ENCODE measurements at regions not wholly inside any gene's neighbourhood (a gene's known extent, or its start where the extent isn't known, plus 50 kb on each side); places are given as distances from the start of the nearest gene placed in this dataset.
A peak's percentile ranks its signal among the peaks of the same experiment; 100 is the strongest.
"Not testable (repeated sequence)": the region's sequence is repeated elsewhere in the genome, so short reads cannot be mapped to it uniquely, and the experiment has no call there.

DNA sequence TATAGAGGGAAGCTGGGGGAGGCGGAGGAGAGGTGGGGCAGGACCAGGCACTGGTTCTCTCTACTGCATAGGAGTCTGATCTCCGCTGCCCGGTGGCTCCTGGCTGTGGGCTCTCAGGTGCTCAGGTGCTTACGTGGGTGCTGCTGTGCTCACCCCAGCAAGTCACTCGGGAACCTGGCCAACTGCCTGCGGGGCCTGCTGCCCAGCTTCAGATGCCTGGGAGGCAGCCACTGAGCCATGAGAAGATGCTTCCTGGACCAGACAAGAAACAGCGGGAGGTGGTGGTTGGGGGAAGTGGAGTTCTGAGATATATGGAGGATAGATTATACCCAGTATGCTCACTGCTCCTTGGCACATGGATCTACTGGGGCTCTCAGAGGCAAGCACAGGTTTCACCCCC, 1303.4 kb downstream of the TBC1D22A start:
- H3K27me3 Mint-ChIP-seq = peaks cover 7% of the 10 kb centered on the region
- peaks cover 0 to 3% (median 0%) of the 10 kb centered on the region in 7 donors for H3K9me3 Mint-ChIP-seq
- ATAC-seq (ENCODE audit: low read depth in 2 of 2) = no peak

DNA sequence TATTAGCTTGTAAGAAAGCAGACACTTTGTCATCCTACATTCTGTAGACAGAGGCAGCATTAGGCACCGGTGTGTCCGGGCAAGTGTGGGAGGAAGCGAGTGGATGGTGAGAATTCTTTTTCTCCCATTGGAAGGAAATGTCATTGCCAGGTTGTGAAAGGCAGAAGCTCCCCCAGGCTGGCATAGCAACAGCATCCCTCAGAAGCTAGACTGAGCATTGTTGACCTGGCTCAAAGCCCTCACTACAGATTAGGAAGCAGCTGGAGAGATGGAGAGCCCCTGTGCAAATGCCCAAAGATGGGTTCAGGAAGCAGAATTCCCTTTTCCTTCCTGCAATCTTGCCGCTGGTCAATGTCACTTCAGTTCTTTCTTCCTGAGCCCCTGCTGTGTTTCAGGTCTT, 1299.3 kb downstream of the TBC1D22A start:
- Mint-ChIP-seq H3K27me3 (no peaks in the 10 kb centered on the region), H3K4me3 (no peak overlapping the region), H3K27ac (no peak overlapping the region), H3K9me3 (peaks cover 0 to 3% (median 0%) of the 10 kb centered on the region in 7 donors), H3K4me1 (no peaks in the 10 kb centered on the region), H3K36me3 (no peaks in the 10 kb centered on the region)
- Histone ChIP-seq H3K36me3 (ENCODE audit: control insufficient read depth, insufficient read depth, low read length) (no peaks in the 10 kb centered on the region), H3K27ac (ENCODE audit: insufficient read depth, low read length, poor library complexity, severe bottlenecking) (no peak overlapping the region), H3K9me3 (ENCODE audit: control insufficient read depth in 2 of 2, low read length in 2 of 2) (no peaks in the 10 kb centered on the region), H3K4me3 (ENCODE audit: low read depth, low read length) (no peak overlapping the region), H3K4me1 (ENCODE audit: control insufficient read depth, insufficient read depth, low read length, poor library complexity, severe bottlenecking) (no peaks in the 10 kb centered on the region), H3K27me3 (ENCODE audit: control insufficient read depth, insufficient read depth, low read length) (no peaks in the 10 kb centered on the region)
- no peak for DNase-seq
- ATAC-seq (ENCODE audit: low read depth in 2 of 2) = no peak

More for the DNA sequence above, 1303.4 kb downstream of the TBC1D22A start:
- DNase-seq = no peak
- Mint-ChIP-seq H3K4me3 (no peak overlapping the region), H3K27ac (no peak overlapping the region), H3K4me1 (no peaks in the 10 kb centered on the region), H3K36me3 (no peaks in the 10 kb centered on the region)
- no peaks in the 10 kb centered on the region for H3K9me3 ChIP-seq (ENCODE audit: control insufficient read depth in 2 of 2, low read length in 2 of 2)
- no peaks in the 10 kb centered on the region for H3K36me3 ChIP-seq (ENCODE audit: control insufficient read depth, insufficient read depth, low read length)
- no peak overlapping the region for H3K4me3 ChIP-seq (ENCODE audit: low read depth, low read length)
- H3K27ac ChIP-seq (ENCODE audit: insufficient read depth, low read length, poor library complexity, severe bottlenecking) = no peak overlapping the region
- H3K4me1 ChIP-seq (ENCODE audit: control insufficient read depth, insufficient read depth, low read length, poor library complexity, severe bottlenecking) = no peaks in the 10 kb centered on the region
- no peaks in the 10 kb centered on the region for H3K27me3 ChIP-seq (ENCODE audit: control insufficient read depth, insufficient read depth, low read length)

DNA sequence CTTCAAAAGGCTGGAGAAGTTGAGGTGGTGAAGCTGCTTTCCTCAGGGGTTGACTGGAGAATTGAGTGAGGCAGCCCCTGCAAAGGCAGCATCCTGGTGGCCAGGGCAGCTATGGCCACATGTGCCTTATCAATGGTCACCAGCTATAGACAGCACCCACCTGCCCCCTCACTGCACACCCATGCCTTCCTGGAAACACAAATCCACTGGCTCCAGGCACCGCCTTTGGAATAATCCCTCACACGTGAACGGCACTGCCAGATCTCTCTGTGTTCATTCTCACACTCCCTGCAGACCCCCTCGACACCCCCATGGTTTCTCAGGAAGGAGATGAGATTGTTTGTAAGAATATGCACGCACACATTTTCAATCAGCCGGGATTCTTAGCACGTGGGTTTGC, 1297.8 kb downstream of the TBC1D22A start:
- Mint-ChIP-seq H3K4me1 (no peaks in the 10 kb centered on the region), H3K27me3 (no peaks in the 10 kb centered on the region), H3K36me3 (no peaks in the 10 kb centered on the region), H3K4me3 (no peak overlapping the region), H3K9me3 (peaks cover 0 to 3% (median 0%) of the 10 kb centered on the region in 7 donors), H3K27ac (no peak overlapping the region)
- Histone ChIP-seq H3K9me3 (ENCODE audit: control insufficient read depth in 2 of 2, low read length in 2 of 2) (no peaks in the 10 kb centered on the region), H3K4me3 (ENCODE audit: low read depth, low read length) (no peak overlapping the region), H3K27me3 (ENCODE audit: control insufficient read depth, insufficient read depth, low read length) (no peaks in the 10 kb centered on the region), H3K4me1 (ENCODE audit: control insufficient read depth, insufficient read depth, low read length, poor library complexity, severe bottlenecking) (no peaks in the 10 kb centered on the region), H3K27ac (ENCODE audit: insufficient read depth, low read length, poor library complexity, severe bottlenecking) (no peak overlapping the region), H3K36me3 (ENCODE audit: control insufficient read depth, insufficient read depth, low read length) (no peaks in the 10 kb centered on the region)
- DNase-seq (no peak), ATAC-seq (ENCODE audit: low read depth in 2 of 2) (no peak)

DNA sequence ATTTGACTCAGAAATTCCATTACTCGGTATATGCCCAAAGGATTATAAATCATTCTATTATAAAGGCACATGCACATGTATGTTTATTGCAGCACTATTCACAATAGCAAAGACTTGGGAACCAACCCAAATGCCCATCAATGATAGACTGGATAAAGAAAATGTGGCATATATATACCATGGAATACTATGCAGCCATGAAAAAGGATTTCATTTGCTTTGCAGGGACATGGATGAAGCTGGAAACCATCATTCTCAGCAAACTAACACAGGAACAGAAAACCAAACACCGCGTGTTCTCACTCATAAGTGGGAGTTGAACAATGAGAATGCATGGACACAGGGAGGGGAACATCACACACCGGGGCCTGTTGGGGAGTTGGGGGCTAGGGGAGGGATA, 1297.1 kb downstream of the TBC1D22A start:
- H3K27me3 Mint-ChIP-seq; H3K36me3 ChIP-seq (ENCODE audit: control insufficient read depth, insufficient read depth, low read length); DNase-seq; H3K4me3 ChIP-seq (ENCODE audit: low read depth, low read length); ATAC-seq (ENCODE audit: low read depth in 2 of 2); H3K4me3 Mint-ChIP-seq; H3K9me3 Mint-ChIP-seq; H3K27me3 ChIP-seq (ENCODE audit: control insufficient read depth, insufficient read depth, low read length); H3K4me1 ChIP-seq (ENCODE audit: control insufficient read depth, insufficient read depth, low read length, poor library complexity, severe bottlenecking); H3K9me3 ChIP-seq (ENCODE audit: control insufficient read depth in 2 of 2, low read length in 2 of 2); H3K36me3 Mint-ChIP-seq; H3K27ac Mint-ChIP-seq; H3K27ac ChIP-seq (ENCODE audit: insufficient read depth, low read length, poor library complexity, severe bottlenecking); H3K4me1 Mint-ChIP-seq: not testable (repeated sequence)

DNA sequence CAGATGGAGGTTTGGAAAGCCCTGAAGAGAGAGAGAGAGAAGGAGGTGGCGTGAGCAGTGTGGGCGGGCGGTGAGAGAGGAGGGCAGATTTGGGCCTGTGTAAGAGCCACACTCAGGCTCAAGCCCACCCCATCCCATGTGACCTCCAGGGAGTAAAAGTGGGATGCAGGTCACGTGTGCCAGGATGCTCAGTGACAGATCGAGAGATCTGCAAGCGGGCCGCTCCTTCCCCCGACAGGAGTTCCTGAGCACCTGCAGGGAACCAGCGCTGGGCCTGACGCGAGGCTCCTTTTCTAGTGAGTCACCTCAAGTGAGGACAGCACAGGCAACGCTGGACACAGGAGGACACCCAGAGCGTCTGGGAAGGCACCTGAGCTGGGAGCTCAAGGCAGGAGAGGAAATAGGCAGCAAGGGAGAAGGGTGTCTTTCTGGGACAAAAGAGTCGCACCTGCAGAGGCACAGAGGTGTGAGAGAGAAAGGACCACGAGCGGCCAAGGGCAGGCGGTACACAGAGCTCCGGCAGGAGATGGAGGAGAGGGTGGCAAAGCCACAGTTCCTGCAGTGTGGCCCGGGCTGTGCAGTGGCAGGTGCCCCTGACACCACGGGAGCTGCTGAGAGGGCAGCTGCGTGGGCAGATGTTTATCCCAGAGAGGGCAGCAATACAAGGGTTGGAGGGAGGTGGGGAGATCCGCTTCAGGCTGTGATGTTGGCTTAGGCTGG, 1294.8 kb downstream of the TBC1D22A start:
- Mint-ChIP-seq H3K4me1 (no peaks in the 10 kb centered on the region), H3K4me3 (peak overlapping the region in 1 of 4 donors; percentile 13), H3K9me3 (peaks cover 0 to 1% (median 0%) of the 10 kb centered on the region in 7 donors), H3K27me3 (no peaks in the 10 kb centered on the region), H3K27ac (no peak overlapping the region), H3K36me3 (no peaks in the 10 kb centered on the region)
- ATAC-seq (ENCODE audit: low read depth in 2 of 2) (no peak), DNase-seq (no peak)
- no peaks in the 10 kb centered on the region for H3K36me3 ChIP-seq (ENCODE audit: control insufficient read depth, insufficient read depth, low read length)
- H3K27ac ChIP-seq (ENCODE audit: insufficient read depth, low read length, poor library complexity, severe bottlenecking) = no peak overlapping the region
- H3K27me3 ChIP-seq (ENCODE audit: control insufficient read depth, insufficient read depth, low read length) = no peaks in the 10 kb centered on the region
- H3K9me3 ChIP-seq (ENCODE audit: control insufficient read depth in 2 of 2, low read length in 2 of 2) = no peaks in the 10 kb centered on the region
- no peaks in the 10 kb centered on the region for H3K4me1 ChIP-seq (ENCODE audit: control insufficient read depth, insufficient read depth, low read length, poor library complexity, severe bottlenecking)
- H3K4me3 ChIP-seq (ENCODE audit: low read depth, low read length) = no peak overlapping the region

DNA sequence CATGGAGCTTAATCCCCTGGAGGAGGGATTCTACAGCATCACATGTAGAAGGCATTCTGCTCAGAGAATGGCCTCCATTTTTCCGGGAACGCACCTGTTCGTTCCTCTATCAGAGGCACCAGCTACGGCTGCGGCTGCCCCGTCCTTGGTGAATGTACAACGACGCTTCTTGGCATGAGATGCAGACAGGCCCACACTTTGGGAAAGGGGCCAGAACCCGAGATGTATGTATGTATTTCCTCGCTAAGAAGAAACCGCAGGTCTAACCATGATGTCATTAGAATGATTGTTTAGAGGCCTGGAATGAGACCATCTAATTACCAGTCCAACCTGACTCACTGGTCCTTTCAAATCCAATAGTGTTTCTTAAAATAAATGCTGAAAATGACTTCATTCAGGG, 1293.4 kb downstream of the TBC1D22A start:
- DNase-seq (no peak), ATAC-seq (ENCODE audit: low read depth in 2 of 2) (no peak)
- H3K36me3 Mint-ChIP-seq = no peaks in the 10 kb centered on the region
- Histone ChIP-seq H3K27ac (ENCODE audit: insufficient read depth, low read length, poor library complexity, severe bottlenecking) (no peak overlapping the region), H3K4me3 (ENCODE audit: low read depth, low read length) (no peak overlapping the region), H3K27me3 (ENCODE audit: control insufficient read depth, insufficient read depth, low read length) (no peaks in the 10 kb centered on the region), H3K4me1 (ENCODE audit: control insufficient read depth, insufficient read depth, low read length, poor library complexity, severe bottlenecking) (no peaks in the 10 kb centered on the region), H3K9me3 (ENCODE audit: control insufficient read depth in 2 of 2, low read length in 2 of 2) (no peaks in the 10 kb centered on the region), H3K36me3 (ENCODE audit: control insufficient read depth, insufficient read depth, low read length) (no peaks in the 10 kb centered on the region)
- peaks cover 0 to 1% (median 0%) of the 10 kb centered on the region in 7 donors for H3K9me3 Mint-ChIP-seq
- no peaks in the 10 kb centered on the region for H3K4me1 Mint-ChIP-seq
- H3K27me3 Mint-ChIP-seq = no peaks in the 10 kb centered on the region
- no peak overlapping the region for H3K27ac Mint-ChIP-seq
- H3K4me3 Mint-ChIP-seq = no peak overlapping the region

DNA sequence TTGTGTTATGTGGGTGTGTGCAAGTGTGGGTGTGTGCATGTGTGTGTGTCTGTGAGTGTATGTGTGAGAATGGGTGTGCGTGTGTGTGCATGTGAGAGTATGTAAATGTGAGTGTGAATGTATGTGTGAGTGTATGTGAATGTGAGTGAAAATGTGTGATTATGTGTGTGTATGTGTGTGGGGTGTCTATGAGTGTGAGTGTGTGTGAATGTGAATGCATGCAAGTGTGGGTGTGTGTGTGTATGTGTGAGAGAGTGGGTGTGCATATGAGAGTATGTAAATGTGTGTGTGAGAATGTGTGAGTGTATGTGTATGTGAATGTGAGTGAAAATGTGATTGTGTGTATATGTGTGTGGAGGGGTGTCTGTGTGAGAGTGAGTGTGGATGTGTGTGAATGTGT, 1292.7 kb downstream of the TBC1D22A start:
- no peaks in the 10 kb centered on the region for H3K27me3 ChIP-seq (ENCODE audit: control insufficient read depth, insufficient read depth, low read length)
- H3K9me3 Mint-ChIP-seq = peaks cover 0 to 1% (median 0%) of the 10 kb centered on the region in 7 donors
- no peak overlapping the region for H3K4me3 Mint-ChIP-seq
- H3K36me3 Mint-ChIP-seq = no peaks in the 10 kb centered on the region
- H3K9me3 ChIP-seq (ENCODE audit: control insufficient read depth in 2 of 2, low read length in 2 of 2) = no peaks in the 10 kb centered on the region
- no peaks in the 10 kb centered on the region for H3K27me3 Mint-ChIP-seq
- no peaks in the 10 kb centered on the region for H3K4me1 ChIP-seq (ENCODE audit: control insufficient read depth, insufficient read depth, low read length, poor library complexity, severe bottlenecking)
- no peaks in the 10 kb centered on the region for H3K36me3 ChIP-seq (ENCODE audit: control insufficient read depth, insufficient read depth, low read length)
- no peak overlapping the region for H3K27ac Mint-ChIP-seq
- DNase-seq (no peak), ATAC-seq (ENCODE audit: low read depth in 2 of 2) (no peak)
- H3K4me3 ChIP-seq (ENCODE audit: low read depth, low read length) = no peak overlapping the region
- no peak overlapping the region for H3K27ac ChIP-seq (ENCODE audit: insufficient read depth, low read length, poor library complexity, severe bottlenecking)
- no peaks in the 10 kb centered on the region for H3K4me1 Mint-ChIP-seq

DNA sequence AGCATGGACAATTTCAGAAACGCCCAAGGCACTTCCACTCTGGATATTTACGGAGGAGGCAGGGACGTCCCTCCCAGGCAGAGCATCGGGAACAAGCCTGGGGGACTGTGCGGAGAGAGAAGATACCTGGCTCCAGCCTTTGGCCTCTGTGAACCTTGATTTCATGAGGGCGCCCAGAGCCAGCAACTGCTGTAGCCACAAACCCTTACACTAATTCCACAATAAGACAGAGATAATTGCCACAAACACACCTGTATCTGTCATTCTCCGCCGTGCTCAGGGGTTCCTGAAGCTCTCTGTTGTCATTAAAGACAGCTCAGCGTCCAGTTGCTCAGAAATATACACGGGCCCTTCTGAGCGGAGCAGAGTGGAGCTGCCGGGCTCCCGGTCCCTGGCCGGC, 1292.1 kb downstream of the TBC1D22A start:
- H3K4me3 Mint-ChIP-seq = no peak overlapping the region
- Histone ChIP-seq H3K27me3 (ENCODE audit: control insufficient read depth, insufficient read depth, low read length) (no peaks in the 10 kb centered on the region), H3K9me3 (ENCODE audit: control insufficient read depth in 2 of 2, low read length in 2 of 2) (no peaks in the 10 kb centered on the region), H3K36me3 (ENCODE audit: control insufficient read depth, insufficient read depth, low read length) (no peaks in the 10 kb centered on the region), H3K4me1 (ENCODE audit: control insufficient read depth, insufficient read depth, low read length, poor library complexity, severe bottlenecking) (no peaks in the 10 kb centered on the region), H3K4me3 (ENCODE audit: low read depth, low read length) (no peak overlapping the region), H3K27ac (ENCODE audit: insufficient read depth, low read length, poor library complexity, severe bottlenecking) (no peak overlapping the region)
- H3K27ac Mint-ChIP-seq = no peak overlapping the region
- DNase-seq = no peak
- no peaks in the 10 kb centered on the region for H3K36me3 Mint-ChIP-seq
- peaks cover 0 to 1% (median 0%) of the 10 kb centered on the region in 7 donors for H3K9me3 Mint-ChIP-seq
- H3K27me3 Mint-ChIP-seq = no peaks in the 10 kb centered on the region
- ATAC-seq (ENCODE audit: low read depth in 2 of 2) = no peak
- H3K4me1 Mint-ChIP-seq = no peaks in the 10 kb centered on the region
